H1 (cell line): ENCODE measurements at regions not wholly inside any gene's neighbourhood (a gene's known extent, or its start where the extent isn't known, plus 50 kb on each side); places are given as distances from the start of the nearest gene placed in this dataset.

Experiments
- CTCF ChIA-PET: fragments of 300-600 bp; sonication (Branson Sonifier 250); formaldehyde crosslinking; loops from one replicate; lab custom pipeline; 2021; ENCODE audit not compliant: partially characterized antibody; lab: Charles Lee
- POLR2A ChIA-PET: fragments of 300-600 bp; sonication (Branson Sonifier 250); formaldehyde crosslinking; loops from one replicate; lab custom pipeline; 2021; ENCODE audit warnings: inconsistent platforms; ENCODE audit not compliant: partially characterized antibody; lab: Charles Lee
- DNase-seq, 2 experiments: peaks; one replicate each; pipeline versions ENCODE4 v3.0.0 to v3.0.0-alpha.2; 2010 to 2022; ENCODE audit warnings: low spot score in 2 of 2, low read depth in 1 of 2, mixed read lengths in 1 of 2
- FAIRE-seq: peaks from 2 replicates; lab custom pipeline; 2011; peaks lifted over from hg19 to GRCh38; lab: Jason Lieb, UNC
- H2AFZ ChIP-seq: 2 replicates; pipeline ENCODE4 v1.8.1; 2012; ENCODE audit warnings: low read length, inconsistent platforms
- H2AK5ac ChIP-seq: 2 replicates; pipeline ENCODE4 v1.6.1; 2013; ENCODE audit warnings: low read depth, low read length
- H2BK120ac ChIP-seq: replicated peaks from 2 replicates; pipeline ENCODE3; 2013; ENCODE audit warnings: low read depth, low read length, inconsistent platforms
- H2BK12ac ChIP-seq: 2 replicates; pipeline ENCODE4 v1.6.1; 2013; ENCODE audit warnings: low read depth, low read length
- H2BK15ac ChIP-seq: 2 replicates; pipeline ENCODE4 v1.6.1; 2013; ENCODE audit warnings: low read length
- H2BK20ac ChIP-seq: 2 replicates; pipeline ENCODE4 v1.6.1; 2013; ENCODE audit warnings: low read length
- H2BK5ac ChIP-seq: 2 replicates; pipeline ENCODE4 v1.6.1; 2013; ENCODE audit warnings: low read depth, low read length
- H3K14ac ChIP-seq: 2 replicates; pipeline ENCODE4 v1.6.1; 2013; ENCODE audit warnings: inconsistent platforms; ENCODE audit not compliant: insufficient read length
- H3K18ac ChIP-seq: 2 replicates; pipeline ENCODE4 v1.6.1; 2013; ENCODE audit warnings: low read length; ENCODE audit errors: extremely low read depth
- H3K23ac ChIP-seq: 2 replicates; pipeline ENCODE4 v1.6.1; 2013; ENCODE audit warnings: inconsistent platforms; ENCODE audit not compliant: insufficient read length
- H3K23me2 ChIP-seq: 2 replicates; pipeline ENCODE4 v1.6.1; 2013; ENCODE audit warnings: low read depth, low read length
- H3K27ac ChIP-seq: 2 replicates; pipeline ENCODE4 v1.6.1; 2011; ENCODE audit warnings: low read depth, low read length, inconsistent platforms
- H3K27me3 ChIP-seq, 4 experiments: replicated peaks in 1 of 4; 1 replicate in 1 of 4; 2 replicates in 3 of 4; pipeline versions ENCODE4 v1.6.1 to v1.8.1; 2011 to 2013; ENCODE audit warnings: low read length in 3 of 4, mild to moderate bottlenecking in 3 of 4, inconsistent platforms in 2 of 4, mixed read lengths in 2 of 4, moderate library complexity in 1 of 4; ENCODE audit not compliant: control insufficient read depth in 3 of 4, insufficient read depth in 3 of 4; ENCODE audit errors: extremely low read depth in 1 of 4
- H3K36me3 ChIP-seq, 4 experiments: 2 replicates each; pipeline versions ENCODE4 v1.6.1 to v1.8.1; 2011 to 2013; ENCODE audit warnings: mild to moderate bottlenecking in 4 of 4, low read length in 3 of 4, moderate library complexity in 2 of 4, control low read depth in 1 of 4, inconsistent platforms in 1 of 4; ENCODE audit not compliant: insufficient read depth in 4 of 4, control insufficient read depth in 2 of 4
- H3K4ac ChIP-seq: replicated peaks from 2 replicates; pipeline ENCODE3; 2013; ENCODE audit warnings: low read length, low read depth, mixed read lengths, inconsistent platforms; ENCODE audit not compliant: insufficient read length
- H3K4me1 ChIP-seq, 4 experiments: replicated peaks in 1 of 4; 1 replicate in 1 of 4; 2 replicates in 3 of 4; pipeline versions ENCODE4 v1.6.1 to v1.8.1; 2011 to 2013; ENCODE audit warnings: low read length in 3 of 4, inconsistent platforms in 2 of 4, mixed read lengths in 1 of 4; ENCODE audit not compliant: insufficient read depth in 4 of 4, control insufficient read depth in 3 of 4
- H3K4me2 ChIP-seq, 2 experiments: 2 replicates each; pipeline versions ENCODE4 v1.6.1 to v1.8.1; 2011 to 2013; ENCODE audit warnings: low read depth in 2 of 2, low read length in 2 of 2, control low read depth in 1 of 2, inconsistent platforms in 1 of 2, mild to moderate bottlenecking in 1 of 2; ENCODE audit not compliant: insufficient read depth in 1 of 2
- H3K4me3 ChIP-seq, 4 experiments: fragments of 200-600, 300-600 bp in 1 of 4; sonication (generic), shearing (Covaris generic), sonication (Bioruptor Twin) in 1 of 4; 2 replicates each; pipeline versions ENCODE4 v1.5.1 to v1.8.1; 2011 to 2016; ENCODE audit warnings: low read length in 4 of 4, low read depth in 3 of 4, control low read depth in 2 of 4, inconsistent platforms in 2 of 4, mild to moderate bottlenecking in 2 of 4, mixed read lengths in 1 of 4, moderate library complexity in 1 of 4; ENCODE audit not compliant: insufficient read depth in 2 of 4; ENCODE audit errors: extremely low read depth in 1 of 4
- H3K56ac ChIP-seq: replicated peaks from 2 replicates; pipeline ENCODE3; 2013; ENCODE audit warnings: low read depth, mild to moderate bottlenecking, mixed read lengths, low read length, inconsistent platforms; ENCODE audit not compliant: insufficient read length
- H3K79me1 ChIP-seq: 2 replicates; pipeline ENCODE4 v1.6.1; 2013; ENCODE audit warnings: low read depth, low read length, control low read depth
- H3K79me2 ChIP-seq, 2 experiments: 2 replicates each; pipeline versions ENCODE4 v1.6.1 to v1.8.1; 2012 to 2013; ENCODE audit warnings: low read length in 2 of 2, mild to moderate bottlenecking in 2 of 2, inconsistent platforms in 1 of 2; ENCODE audit not compliant: insufficient read depth in 2 of 2, control insufficient read depth in 1 of 2
- H3K9ac ChIP-seq, 4 experiments: replicated peaks in 1 of 4; 1 replicate in 1 of 4; 2 replicates in 3 of 4; pipeline versions ENCODE4 v1.6.1 to v1.8.1; 2011 to 2013; ENCODE audit warnings: low read depth in 3 of 4, low read length in 3 of 4, control low read depth in 2 of 4, mild to moderate bottlenecking in 2 of 4, moderate library complexity in 2 of 4, inconsistent platforms in 1 of 4; ENCODE audit errors: extremely low read depth in 1 of 4
- H3K9me3 ChIP-seq, 2 experiments: 2 replicates each; pipeline versions ENCODE4 v1.6.1 to v1.8.1; 2012 to 2013; ENCODE audit warnings: mild to moderate bottlenecking in 2 of 2, moderate library complexity in 2 of 2, control low read depth in 1 of 2, inconsistent platforms in 1 of 2, low read depth in 1 of 2, low read length in 1 of 2, mixed read lengths in 1 of 2; ENCODE audit not compliant: insufficient read depth in 2 of 2
- H4K20me1 ChIP-seq, 2 experiments: replicated peaks in 1 of 2; 2 replicates each; pipeline versions ENCODE3 to v1.8.1; 2011 to 2013; ENCODE audit warnings: inconsistent platforms in 2 of 2, low read length in 2 of 2, mild to moderate bottlenecking in 1 of 2; ENCODE audit not compliant: insufficient read depth in 2 of 2, control insufficient read depth in 1 of 2
- H4K5ac ChIP-seq: 2 replicates; pipeline ENCODE4 v1.6.1; 2013; ENCODE audit warnings: low read length, low read depth, mixed read lengths, inconsistent platforms; ENCODE audit not compliant: insufficient read length
- H4K8ac ChIP-seq: 2 replicates; pipeline ENCODE4 v1.8.0; 2013; ENCODE audit warnings: mild to moderate bottlenecking, moderate library complexity, low read length, inconsistent platforms; ENCODE audit not compliant: insufficient read depth; ENCODE audit errors: extremely low read depth
- H4K91ac ChIP-seq: replicated peaks from 2 replicates; pipeline ENCODE3; 2013; ENCODE audit warnings: low read length, mixed read lengths, inconsistent platforms; ENCODE audit not compliant: insufficient read length
- CEBPB ChIP-seq: IDR thresholded peaks from 2 replicates; pipeline ENCODE4 v1.6.1; 2012; ENCODE audit warnings: low read depth, low read length
- EGR1 ChIP-seq: IDR thresholded peaks from 2 replicates; pipeline ENCODE4 v1.6.1; 2011; ENCODE audit warnings: low read depth, low read length, borderline replicate concordance
- EP300 ChIP-seq, 2 experiments: IDR thresholded peaks; 1 replicate in 1 of 2; 2 replicates in 1 of 2; pipeline ENCODE4 v1.6.1; 2011 to 2012; ENCODE audit warnings: low read depth in 2 of 2, low read length in 2 of 2, mild to moderate bottlenecking in 2 of 2, borderline replicate concordance in 1 of 2, inconsistent platforms in 1 of 2, moderate library complexity in 1 of 2
- NRF1 ChIP-seq: IDR thresholded peaks from 2 replicates; pipeline ENCODE4 v1.6.1; 2011; ENCODE audit warnings: mild to moderate bottlenecking, low read depth, low read length, improper control_type of control experiment
- POU5F1 ChIP-seq: IDR thresholded peaks from 2 replicates; pipeline ENCODE4 v1.6.1; 2011; ENCODE audit warnings: low read depth, mild to moderate bottlenecking, low read length, moderate library complexity
- SRF ChIP-seq: IDR thresholded peaks from 2 replicates; pipeline ENCODE4 v1.6.1; 2011; ENCODE audit warnings: mild to moderate bottlenecking, low read depth, low read length, moderate library complexity
- WGBS, 2 experiments: shearing (Covaris generic) in 1 of 2; methylation state at CpG; one replicate each; pipeline versions ENCODE4 v1.1.6 to v1.1.7; 2013 to 2015; ENCODE audit warnings: low lambda C conversion rate in 2 of 2, mixed read lengths in 2 of 2, inconsistent platforms in 1 of 2, low coverage in 1 of 2, missing lambda C conversion rate in 1 of 2; ENCODE audit not compliant: insufficient replicate concordance in 2 of 2, insufficient coverage in 1 of 2, insufficient read length in 1 of 2; ENCODE audit errors: extremely low coverage in 1 of 2, missing lambda C conversion rate in 1 of 2; 5-methylcytosine and 5-hydroxymethylcytosine counted together
- TF ChIP-seq, protein P1 (sequence below): IDR thresholded peaks from 2 replicates; pipeline ENCODE4 v1.6.1; 2012; ENCODE audit warnings: inconsistent platforms

DNA sequence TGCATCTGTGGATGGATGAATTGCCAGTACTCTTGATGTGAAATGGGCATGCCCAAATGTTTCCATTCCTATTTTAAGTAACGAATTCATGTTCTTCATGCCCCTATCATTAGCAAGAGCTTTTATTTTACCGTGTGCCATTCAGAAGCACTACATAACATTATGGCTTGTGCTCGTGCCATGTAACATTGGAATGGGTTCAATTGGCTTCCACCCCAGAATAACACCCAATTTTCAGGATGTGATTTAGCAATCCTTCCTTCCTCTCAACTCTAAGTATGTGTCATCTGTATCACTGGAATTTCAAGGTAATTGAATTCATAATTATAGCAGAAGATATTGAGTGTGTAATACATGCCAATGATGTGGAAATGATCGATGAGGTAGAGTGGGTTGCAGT, 145.8 kb upstream of the TMPO start:
- H4K8ac ChIP-seq: no peak overlapping the region
- H3K18ac ChIP-seq: no peak overlapping the region
- no peaks in the 10 kb centered on the region for H4K20me1 ChIP-seq
- no peaks in the 10 kb centered on the region for H3K79me2 ChIP-seq
- H3K23ac ChIP-seq: no peak overlapping the region
- H3K27ac ChIP-seq: no peak overlapping the region
- no peak overlapping the region for H3K14ac ChIP-seq
- ChIA-PET POLR2A (no interaction called here), CTCF (interaction anchor here (1.0 to 3.3 kb wide), 6 partner anchors 11 to 1380 kb away, joined by 3 to 25 read pairs (median 5); no protein-coding TSS in a partner anchor)
- no peak for FAIRE-seq
- H3K79me1 ChIP-seq: no peaks in the 10 kb centered on the region
- H3K4me3 ChIP-seq: no peak overlapping the region
- 85% methylated on average over 4 of the region's 4 CpGs; no CpG with 5 or more reads in 1 of the 2 experiments for WGBS, 2 experiments
- no peaks in the 10 kb centered on the region for H3K36me3 ChIP-seq
- no peak overlapping the region for H2BK12ac ChIP-seq
- no peak overlapping the region for H4K5ac ChIP-seq
- H3K27me3 ChIP-seq: no peaks in the 10 kb centered on the region
- no peak overlapping the region for H3K4me2 ChIP-seq
- H3K23me2 ChIP-seq: no peaks in the 10 kb centered on the region
- TF ChIP-seq CEBPB (no peak), SRF (no peak), EP300 (IDR thresholded peaks at IDR 0.05; ENCODE audit: borderline replicate concordance in 1 of 2, low read depth in 2 of 2, low read length in 2 of 2) (no peak), POU5F1 (no peak), NRF1 (no peak), EGR1 (no peak)
- TF ChIP-seq, protein P1, sequence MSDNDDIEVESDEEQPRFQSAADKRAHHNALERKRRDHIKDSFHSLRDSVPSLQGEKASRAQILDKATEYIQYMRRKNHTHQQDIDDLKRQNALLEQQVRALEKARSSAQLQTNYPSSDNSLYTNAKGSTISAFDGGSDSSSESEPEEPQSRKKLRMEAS: no peak
- H2AK5ac ChIP-seq: no peak overlapping the region
- no peak for DNase-seq
- no peak overlapping the region for H2BK20ac ChIP-seq
- no peaks in the 10 kb centered on the region; a peak in 1 of 7 replicates for H3K4me1 ChIP-seq
- no peak overlapping the region for H2BK120ac ChIP-seq
- H2BK15ac ChIP-seq: no peak overlapping the region
- H3K4ac ChIP-seq: no peak overlapping the region
- no peak overlapping the region for H3K56ac ChIP-seq
- no peak overlapping the region for H2BK5ac ChIP-seq
- no peak overlapping the region for H3K9ac ChIP-seq
- H2AFZ ChIP-seq: no peak overlapping the region
- no peak overlapping the region for H4K91ac ChIP-seq
- no peaks in the 10 kb centered on the region for H3K9me3 ChIP-seq
